Iris pigment epithelial cell (primary cell): ENCODE measurements at regions not wholly inside any gene's neighbourhood (a gene's known extent, or its start where the extent isn't known, plus 50 kb on each side); places are given as distances from the start of the nearest gene placed in this dataset.
"Not testable (repeated sequence)": the region's sequence is repeated elsewhere in the genome, so short reads cannot be mapped to it uniquely, and the experiment has no call there.

ENCODE experiments used
- DNase-seq: peaks from one replicate; pipeline ENCODE4 v3.0.0-alpha.2; 2011; ENCODE audit warnings: low read depth

DNA sequence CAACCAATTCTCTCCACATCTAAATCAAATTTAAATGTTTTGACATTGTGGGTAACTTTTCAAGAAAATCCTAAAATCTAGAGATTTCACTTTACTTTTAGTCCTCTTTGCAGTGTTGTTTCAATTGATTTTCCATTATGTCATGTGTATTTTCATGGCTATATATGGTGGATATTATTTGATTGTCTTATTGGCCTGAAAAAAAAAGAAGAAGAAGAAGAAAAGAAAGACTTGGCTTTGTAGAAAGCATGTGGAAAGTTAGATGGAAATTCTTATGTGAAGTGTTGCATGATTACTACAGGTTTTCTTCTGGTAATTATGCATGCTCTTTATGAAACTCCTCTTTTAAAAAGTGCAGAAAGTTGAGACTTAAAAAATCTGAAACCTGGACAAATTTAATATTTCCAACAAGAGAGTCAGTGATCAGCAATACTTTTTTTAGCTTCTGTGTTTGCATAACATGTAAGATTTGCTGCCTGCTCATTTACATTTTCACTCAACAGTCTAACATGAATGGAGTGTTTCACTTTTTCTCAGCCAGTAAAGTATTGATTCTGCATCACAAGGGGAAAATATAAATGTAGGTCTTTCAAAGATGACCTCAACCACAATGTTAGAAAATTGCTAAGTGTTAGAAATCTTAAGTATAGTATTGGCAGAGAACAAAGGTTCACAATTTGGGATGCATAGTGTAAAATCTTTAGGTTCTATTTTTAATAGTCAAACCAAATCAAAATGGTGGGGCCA lies 438.7 kb downstream of the BCKDHB start:
- no peak for DNase-seq

DNA sequence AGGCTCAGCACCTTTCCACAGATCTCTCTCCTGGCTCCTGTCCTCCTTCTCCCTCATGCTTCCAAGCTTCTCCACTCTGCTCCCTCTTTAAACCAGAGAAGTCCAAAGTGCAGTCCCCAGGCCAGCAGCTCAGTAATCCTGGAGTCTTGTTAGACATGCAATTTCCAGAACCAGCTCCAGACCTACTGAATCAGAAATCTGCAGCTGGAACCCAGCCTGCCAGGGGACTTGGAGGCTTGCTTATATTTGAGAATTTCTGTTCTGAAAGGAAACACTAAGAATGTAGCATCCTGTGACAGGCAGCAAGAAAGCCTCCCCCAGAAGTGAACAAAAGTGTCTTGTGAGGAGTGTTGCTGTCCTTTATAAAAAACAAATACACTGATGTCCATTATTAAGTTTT lies 438.1 kb downstream of the BCKDHB start:
- no peak for DNase-seq

DNA sequence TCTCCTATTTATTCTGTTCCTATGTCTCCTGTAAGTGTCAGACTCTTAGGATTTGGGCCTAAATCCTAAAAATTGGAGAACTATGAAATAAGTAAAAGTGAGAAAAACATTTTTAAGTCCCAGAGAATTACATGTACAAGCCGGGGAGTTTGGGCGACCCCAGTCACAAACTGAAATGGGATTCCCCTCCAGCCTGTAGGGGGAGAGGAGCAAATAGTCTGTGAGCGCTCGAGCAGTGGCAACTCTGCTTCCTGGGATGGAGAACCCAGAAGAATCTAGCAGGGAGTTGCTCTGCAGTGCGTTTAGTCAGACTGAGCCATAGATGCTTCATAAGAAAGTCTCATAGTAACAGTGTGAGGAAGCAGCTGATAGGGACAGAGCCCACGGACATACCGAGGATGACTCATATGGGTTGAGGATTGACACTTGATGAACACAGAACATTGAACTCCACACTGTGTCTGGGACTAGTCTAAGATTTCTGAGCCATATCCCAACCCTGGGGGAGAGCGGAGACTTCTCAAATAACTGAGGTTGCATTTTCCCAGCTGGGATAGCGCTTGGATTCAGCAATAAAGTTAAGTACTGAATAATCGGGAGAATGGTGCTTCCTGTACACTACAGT lies 437.2 kb downstream of the BCKDHB start:
- peak; percentile 93 for DNase-seq

DNA sequence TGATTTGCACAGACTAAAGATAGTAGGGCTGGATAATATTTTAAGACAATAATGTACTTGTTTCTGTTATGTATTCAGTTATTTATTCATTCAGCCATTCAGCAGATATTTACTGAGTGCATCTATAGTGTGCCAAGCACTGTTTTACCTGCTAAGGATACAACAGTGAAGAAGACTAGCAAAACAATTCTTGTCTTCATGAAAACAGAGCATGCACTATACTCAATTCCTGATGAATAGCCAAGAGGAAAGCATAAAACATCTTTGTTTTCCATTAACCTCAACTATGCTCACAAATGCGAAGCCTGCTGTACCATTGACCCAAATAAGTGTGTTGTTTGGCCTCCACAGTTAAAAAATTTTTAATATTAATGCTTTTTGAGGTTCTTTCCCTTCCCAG lies 436.7 kb downstream of the BCKDHB start:
- no peak for DNase-seq

DNA sequence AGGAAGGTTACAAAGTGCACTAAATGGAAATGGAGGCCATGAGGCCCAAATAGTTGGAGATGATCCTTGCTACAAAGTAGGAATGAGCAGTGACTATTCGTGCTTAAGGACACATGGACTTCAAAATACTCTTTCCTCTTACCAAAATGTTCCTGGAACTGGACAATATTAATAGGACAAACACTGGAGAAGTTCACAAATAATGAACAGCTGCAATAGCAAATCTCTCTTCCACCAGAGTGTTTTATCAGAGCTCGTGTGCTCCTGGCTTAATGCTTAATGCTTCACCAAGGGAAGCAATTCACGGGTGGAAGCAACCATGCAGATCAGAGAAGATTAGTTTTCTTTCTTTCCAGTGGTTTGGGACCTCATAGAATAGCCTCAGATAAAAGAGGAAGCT lies 435.4 kb downstream of the BCKDHB start:
- DNase-seq = no peak

DNA sequence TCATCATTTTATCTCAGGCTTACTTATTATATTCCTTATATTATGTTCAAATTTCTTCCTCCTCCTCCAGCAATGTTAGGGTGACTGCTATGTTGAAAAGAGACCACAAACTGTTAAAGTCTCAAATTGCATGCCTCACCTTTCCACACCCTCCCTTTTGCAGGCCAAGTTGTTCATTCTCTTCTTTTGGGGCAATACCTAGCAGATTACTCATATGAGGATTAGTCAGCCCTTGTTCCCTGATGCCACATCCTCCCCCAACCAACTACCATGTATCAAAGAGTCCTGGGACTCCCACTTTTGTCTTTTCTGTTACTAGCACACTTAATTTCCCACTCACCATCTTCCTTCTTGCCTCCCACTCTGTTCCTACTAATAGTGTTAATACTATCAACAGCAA lies 434.7 kb downstream of the BCKDHB start:
- peak; percentile 83 for DNase-seq

DNA sequence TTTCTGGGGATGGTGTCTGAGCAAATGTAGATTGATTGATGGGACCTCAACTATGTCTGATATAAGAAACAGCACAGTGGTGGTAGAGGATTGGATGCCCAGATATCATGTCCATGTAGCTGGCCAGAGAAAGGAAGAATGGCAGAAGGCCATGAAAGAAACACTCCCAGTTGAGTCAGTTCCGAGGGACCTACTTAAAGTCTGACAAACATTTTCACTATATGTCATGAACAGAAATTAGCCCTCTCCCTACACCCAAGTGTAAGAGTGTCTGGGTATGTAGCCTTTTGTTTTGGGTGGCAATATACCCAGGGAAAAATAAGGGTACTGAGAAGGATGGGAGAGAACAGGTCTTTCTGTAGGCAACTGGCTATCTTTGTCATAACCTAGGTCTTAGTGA lies 434.2 kb downstream of the BCKDHB start:
- DNase-seq = no peak

DNA sequence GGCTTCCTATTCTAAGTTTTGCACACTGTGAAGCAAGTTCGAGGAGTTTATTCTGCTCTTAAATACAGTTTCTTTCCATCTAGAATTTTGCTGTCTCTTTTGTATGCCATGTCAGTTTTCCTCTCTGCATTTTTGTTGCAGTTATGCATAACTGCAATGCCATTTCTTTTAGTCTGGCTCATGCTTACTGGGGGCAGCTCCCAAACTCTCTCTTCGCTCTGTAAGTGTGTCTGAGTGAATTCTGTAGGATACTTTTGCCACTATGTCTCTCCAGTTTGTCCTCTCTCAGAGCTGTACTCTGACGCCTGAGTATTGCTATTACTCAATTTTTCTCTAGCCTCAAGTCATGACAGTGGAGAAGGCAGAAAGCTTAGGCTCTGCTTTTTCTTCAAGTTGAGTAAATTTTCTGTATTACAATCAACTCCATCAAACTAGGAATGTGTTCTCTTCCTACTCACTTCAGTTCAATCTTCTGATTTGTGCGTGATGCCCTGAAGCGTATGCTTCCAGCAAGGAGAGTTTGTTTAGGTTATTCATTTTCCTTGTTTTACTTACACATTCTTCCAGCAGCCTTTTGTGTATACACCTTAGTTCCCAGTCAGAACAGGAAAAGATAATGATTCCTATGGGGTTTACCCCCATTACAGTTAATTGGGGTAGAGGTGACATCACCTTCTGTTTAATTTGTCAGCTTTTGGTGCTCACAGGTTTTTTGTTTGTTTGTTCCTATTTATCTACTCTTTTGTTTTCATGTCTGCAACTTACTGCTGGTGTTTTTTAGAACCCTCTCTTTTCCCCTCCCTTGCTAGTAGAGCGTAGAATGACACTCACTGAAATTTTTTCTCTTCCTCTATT lies 430.9 kb downstream of the BCKDHB start:
- no peak for DNase-seq

DNA sequence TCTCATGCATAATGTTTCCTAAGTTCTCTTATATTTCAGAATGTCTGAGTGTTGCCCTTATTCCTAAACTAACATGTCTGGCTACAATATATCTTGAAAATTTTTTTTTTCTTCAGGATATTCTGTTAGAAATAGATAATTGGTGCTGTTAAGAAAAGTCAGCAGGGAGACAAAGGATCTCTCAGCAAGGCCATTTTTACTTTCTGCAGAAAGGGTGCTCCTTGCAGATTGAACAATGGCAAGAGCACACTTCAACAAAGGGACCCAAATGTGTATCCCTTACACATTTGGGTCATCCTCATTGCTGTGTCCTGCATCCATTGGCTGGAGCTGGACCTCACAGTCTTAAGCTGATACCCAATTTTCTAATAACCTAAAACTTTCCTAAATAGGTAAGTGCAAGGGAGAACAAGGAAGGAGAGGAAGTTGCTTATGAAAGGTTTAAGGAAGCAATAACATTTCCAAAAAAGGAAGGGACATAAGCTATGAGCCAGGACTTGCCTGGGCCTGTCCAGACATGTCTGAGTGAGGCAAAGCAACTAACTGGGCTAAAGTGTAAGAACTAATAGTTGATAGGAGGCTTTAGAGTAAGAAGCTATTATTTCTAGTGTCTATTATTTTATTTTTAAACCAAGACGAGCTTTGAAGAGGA lies 429.6 kb downstream of the BCKDHB start:
- DNase-seq = peak; percentile 79

DNA sequence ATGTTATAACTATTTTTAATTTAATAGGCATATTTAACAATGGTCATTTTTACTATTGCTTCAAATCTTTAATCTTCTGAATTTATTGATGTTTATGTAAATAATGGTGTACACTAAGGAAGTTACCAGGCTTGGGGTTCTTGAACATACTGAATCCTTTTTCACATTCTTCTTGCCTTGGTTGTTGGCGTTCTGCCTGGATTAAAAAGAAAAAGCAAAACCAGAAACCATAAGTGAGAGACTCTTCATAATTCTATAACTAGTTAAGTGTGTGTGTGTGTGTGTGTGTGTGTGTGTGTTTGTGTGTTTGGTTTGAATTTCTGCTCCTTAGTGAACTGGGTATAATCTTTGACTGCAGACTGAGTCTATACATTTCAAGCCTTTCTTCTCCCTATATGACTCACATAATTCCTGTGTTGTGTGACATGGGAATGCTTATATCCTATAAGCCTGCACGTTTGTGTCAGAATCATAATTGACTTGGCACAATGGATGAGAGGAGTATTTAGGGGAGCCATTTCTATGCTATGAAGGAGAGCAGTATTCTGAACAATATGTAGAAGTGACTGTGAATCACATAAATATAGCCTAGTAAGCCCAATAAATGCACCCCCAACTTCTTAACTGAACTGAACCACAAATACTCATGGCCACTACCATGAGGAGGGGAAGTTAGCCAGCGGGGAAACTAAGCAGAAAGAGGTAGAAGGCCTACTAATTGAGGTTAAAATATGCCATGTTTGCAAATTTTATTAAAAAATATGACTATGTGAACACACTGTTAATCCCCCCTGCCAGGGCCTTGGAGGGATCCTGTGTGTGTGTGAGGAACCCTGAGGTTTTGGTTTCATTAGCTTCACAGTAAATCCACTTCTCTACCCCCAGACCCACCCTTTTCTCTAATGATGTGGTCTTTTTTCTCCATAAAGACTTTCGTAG lies 425.5 kb downstream of the BCKDHB start:
- peak; percentile 53 for DNase-seq

DNA sequence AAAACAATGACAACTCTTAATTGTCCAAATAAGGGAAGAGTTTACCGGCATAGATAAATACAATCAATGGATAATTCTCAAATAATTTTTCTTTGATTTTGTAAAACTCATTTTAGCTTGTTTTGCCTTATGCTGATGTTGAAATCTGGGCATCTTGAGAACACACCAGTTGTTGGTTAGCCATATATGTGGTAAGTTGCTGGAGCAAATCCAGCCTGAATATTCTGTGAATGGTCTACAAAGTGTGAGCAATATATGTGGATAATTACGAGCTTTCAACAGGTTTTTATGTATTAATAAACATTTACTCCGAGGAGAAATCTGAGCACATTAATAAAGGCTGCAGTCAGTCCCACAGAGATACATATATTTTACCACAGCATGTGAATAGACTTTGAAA lies 423.6 kb downstream of the BCKDHB start:
- DNase-seq = no peak

DNA sequence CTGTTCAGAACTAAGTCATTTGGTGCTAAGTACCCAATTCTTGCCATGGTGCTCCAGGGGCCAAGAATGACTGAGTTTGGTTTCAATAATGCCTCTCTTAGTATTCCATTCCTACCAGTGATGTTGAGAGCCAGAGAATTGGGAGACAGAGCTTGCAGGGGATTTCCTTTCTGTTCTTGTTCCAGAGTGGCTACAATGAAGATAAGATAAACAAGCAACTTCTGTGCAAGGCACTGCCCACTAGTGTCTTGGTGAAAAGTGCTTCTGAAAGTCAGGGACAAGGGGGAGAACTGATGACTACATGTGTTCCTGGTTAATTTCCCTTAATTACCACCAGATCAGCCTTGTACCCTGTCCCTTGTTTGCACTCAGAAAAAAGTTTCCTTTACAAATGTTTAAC lies 421.6 kb downstream of the BCKDHB start:
- DNase-seq = peak; percentile 57

DNA sequence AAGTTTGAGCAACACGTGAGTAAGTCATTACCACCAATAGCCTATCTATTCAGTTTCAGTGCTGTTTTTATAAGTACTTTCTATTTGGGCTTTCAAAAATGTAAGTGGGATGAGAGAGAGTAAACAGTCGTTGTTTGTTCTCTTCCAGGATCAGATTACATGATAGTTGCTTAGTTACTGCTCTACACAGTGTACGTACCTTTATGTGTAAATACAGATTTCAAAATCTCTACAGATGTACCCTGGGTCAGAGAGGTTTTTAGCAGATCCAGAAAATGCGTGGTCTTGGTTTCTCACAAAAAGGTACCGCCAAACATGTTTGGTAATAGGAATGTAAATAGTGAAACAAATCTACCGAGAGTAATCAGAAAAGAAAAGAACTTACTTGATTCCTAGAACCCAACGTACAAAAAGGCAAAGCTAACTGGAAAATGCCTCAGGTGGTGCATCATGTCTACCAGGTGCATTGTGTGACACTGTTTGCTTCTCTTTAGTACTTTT lies 421.1 kb downstream of the BCKDHB start:
- peak; percentile 76 for DNase-seq

DNA sequence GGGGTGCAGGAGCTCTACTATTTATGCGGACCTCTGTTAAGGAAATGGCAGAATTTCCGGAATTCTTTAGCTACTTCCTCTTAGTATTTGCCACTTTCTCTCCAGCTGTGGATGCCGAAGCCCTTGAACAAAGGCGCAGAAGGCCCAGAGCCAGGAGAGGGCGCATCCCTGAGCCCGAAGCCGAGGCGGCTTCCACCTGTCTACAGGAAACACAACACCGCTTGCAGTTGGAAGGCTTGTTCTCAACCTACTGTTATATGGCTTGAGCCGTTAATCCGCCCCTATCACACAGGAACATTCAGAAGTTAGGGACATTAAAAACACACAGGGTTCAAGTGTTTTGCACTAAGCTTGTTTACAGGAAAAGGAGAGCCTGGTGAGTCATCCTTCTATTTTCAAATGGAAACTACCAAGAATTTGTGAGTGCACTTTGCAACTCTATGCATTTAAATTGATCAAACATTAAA lies 417.1 kb downstream of the BCKDHB start:
- peak; percentile 74 for DNase-seq

DNA sequence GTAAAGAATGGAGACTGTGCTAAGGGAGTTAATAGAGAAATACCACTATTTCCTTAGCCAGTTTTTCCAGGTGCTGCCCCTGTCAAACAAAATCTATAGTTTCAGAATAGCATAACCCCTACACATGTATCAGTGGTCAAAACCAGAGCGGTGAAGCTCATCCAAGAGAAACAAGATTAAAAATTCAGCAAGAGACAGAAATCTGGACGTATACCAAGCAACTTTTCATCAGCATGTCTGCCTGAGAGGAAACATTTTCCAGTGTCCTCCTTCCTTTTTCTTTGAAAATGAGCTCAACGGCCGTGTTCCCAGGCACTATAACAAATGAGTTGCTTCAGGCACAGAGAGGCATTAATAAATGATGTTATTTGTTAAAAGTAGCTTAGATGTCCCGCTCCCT lies 416.5 kb downstream of the BCKDHB start:
- DNase-seq = no peak

DNA sequence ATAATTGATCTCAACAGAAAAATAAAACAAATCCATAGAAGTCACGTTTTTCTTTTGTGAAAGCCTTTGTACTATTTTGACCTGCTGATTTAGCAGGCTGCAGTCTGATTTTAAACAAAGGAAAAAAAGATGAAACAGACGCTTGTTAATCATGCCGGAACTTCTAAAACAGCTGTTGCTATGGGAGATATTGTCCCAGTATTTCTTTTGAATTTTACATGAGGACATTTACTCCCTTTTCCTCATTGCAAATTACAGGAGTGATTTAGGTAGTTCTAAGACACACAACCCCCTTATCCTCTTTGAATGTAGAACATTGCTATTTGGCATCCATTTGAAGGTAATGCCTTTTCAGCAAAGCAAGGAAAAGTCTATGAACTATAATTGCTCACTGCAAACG lies 416.1 kb downstream of the BCKDHB start:
- DNase-seq = no peak

DNA sequence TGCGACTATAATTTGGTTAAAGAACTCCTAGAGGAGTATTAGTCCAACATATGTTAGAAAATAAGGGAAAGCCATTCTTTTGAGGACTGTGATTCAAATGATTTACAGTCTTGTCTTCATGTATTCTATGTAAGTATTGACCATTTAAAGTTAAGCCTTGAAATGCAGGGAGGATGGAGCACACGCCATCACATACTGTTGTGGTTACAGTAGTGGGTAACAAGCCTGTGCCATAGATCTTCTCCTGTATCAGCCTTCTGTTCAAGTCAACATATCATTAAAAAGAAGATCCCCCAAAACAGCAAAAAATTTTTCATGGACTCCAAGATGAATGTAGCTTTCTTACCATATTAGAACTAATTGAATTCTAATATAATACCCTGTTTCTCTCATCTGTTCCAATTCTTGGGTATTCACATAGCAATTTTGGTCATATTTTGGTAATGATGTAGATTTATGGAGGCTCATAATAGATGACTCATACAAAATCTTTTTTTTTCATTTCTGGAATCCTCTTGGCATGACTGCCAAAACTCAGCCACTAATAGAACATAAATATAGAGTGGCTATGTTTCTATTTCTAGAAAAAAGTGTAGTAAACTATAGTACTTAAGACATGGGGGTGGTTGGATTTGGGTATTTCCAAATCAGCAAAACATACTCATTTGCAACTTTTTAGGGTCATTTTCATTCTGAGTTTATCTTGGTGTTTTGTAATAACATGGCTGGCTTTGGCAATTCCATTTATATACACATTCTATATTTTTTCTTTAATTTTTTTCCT lies 413.5 kb downstream of the BCKDHB start:
- DNase-seq = peak; percentile 65

DNA sequence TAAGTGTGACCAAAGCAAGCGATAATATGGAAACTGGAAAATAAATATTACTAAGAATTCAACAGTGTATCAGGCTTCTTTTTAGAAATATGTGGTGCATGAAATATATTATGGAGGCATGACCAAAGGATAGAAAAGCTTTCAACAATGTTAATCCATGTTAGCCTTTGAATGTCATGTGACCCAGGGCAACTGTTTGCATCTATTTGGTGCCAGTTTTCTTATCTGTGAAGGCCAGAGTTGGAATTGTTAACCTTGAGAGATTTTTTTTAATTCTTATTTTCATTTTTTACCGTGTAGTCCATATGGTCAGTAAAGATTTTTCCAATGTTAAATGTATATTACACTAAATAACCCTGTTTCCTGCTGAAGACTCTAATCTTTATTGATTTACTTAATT lies 411.1 kb downstream of the BCKDHB start:
- no peak for DNase-seq

DNA sequence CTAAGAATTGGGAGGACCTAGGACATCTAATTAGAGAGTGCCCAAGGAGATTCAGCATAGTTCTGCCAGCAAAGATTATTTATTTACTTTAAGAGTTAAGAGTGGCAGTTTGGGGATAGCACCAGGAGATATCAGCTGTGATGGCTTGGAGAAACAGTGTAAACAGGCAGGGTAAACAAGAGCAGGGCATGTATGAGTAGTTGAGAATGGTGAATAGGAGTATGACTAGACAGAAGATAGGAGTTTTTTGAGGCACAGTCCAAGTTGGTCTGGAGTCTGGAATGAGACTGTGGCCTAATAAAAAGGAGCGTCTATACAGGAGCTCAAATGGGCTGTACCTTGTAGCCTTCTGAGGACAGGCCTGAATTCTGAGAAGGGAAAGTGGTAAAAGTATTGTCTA lies 404.1 kb downstream of the BCKDHB start:
- not testable (repeated sequence) for DNase-seq
